Transverse colon (tissue), 4 donors: ENCODE measurements at regions not wholly inside any gene's neighbourhood (a gene's known extent, or its start where the extent isn't known, plus 50 kb on each side); places are given as distances from the start of the nearest gene placed in this dataset.

Experiments
- DNase-seq: peaks from one replicate; pipeline ENCODE4 v3.0.0-alpha.2; 2019
- H3K27ac ChIP-seq, 4 donors: fragments of 200-600 bp; sonication (generic); 2 replicates each; pipeline ENCODE4 v1.5.1; 2016 to 2018; ENCODE audit warnings: inconsistent platforms in 4 of 4
- H3K27me3 ChIP-seq: fragments of 200-600 bp; sonication (generic); 2 replicates; pipeline ENCODE4 v1.5.1; 2017; ENCODE audit warnings: inconsistent platforms
- H3K36me3 ChIP-seq, 4 donors: fragments of 200-600 bp; sonication (generic); 2 replicates each; pipeline ENCODE4 v1.5.1; 2017 to 2019; ENCODE audit warnings: inconsistent platforms in 4 of 4
- H3K4me1 ChIP-seq, 4 donors: fragments of 200-600 bp; sonication (generic); 2 replicates each; pipeline ENCODE4 v1.5.1; 2017 to 2020; ENCODE audit warnings: inconsistent platforms in 4 of 4
- H3K4me3 ChIP-seq, 4 donors: fragments of 200-600 bp; sonication (generic); 1 replicate in 1 of 4; 2 replicates in 3 of 4; pipeline versions ENCODE4 v1.5.1 to v1.6.1; 2017 to 2019; ENCODE audit warnings: inconsistent platforms in 4 of 4
- H3K9me3 ChIP-seq, 2 donors: fragments of 200-600 bp; sonication (generic); 2 replicates each; pipeline ENCODE4 v1.5.1; 2017 to 2019; ENCODE audit warnings: inconsistent platforms in 2 of 2
- CTCF ChIP-seq, 5 experiments: fragments of 200-600 bp in 3 of 5; fragments of 450-650 bp in 2 of 5; sonication (generic) in 3 of 5; IDR thresholded peaks; 1 replicate in 2 of 5; 2 replicates in 3 of 5; pipeline ENCODE4 v1.5.1; 2016 to 2017; ENCODE audit warnings: antibody characterized with exemption in 5 of 5, inconsistent platforms in 3 of 5, mild to moderate bottlenecking in 2 of 5, moderate library complexity in 1 of 5
- EP300 ChIP-seq: sonication (generic); formaldehyde crosslinking; IDR thresholded peaks from one replicate; pipeline ENCODE4 v1.6.1; 2017; ENCODE audit warnings: antibody characterized with exemption, low read depth
- POLR2A ChIP-seq: fragments of 450-650 bp; IDR thresholded peaks from one replicate; pipeline ENCODE4 v1.6.1; 2016; ENCODE audit warnings: antibody characterized with exemption, mild to moderate bottlenecking, moderate library complexity
- POLR2AphosphoS5 ChIP-seq, 3 donors: sonication (generic); formaldehyde crosslinking; IDR thresholded peaks; one replicate each; pipeline ENCODE4 v1.6.1; 2016; ENCODE audit warnings: antibody characterized with exemption in 3 of 3
- WGBS, 2 donors: methylation state at CpG; one replicate each; pipeline ENCODE4 v1.1.5; 2018; ENCODE audit warnings: low coverage in 1 of 2; 5-methylcytosine and 5-hydroxymethylcytosine counted together
- in situ Hi-C, 4 donors: fragments of 200-750 bp; cut with MboI; loops; one replicate each; pipeline versions ENCODE4 v1.15.0 to v1.15.1; 2017; ENCODE audit warnings: low sequenced_read_pairs in 3 of 4, low pct_ligation_motif_present in 1 of 4, low pct_unique_long_range_greater_than_20kb in 1 of 4
- intact Hi-C: fragments of 100-400 bp; cut with DNase I; formaldehyde crosslinking; loops from one replicate; pipeline ENCODE4 v1.15.1; 2023; ENCODE audit warnings: low total_unique reads

GRCh38 chr20:22773344-22773743 lies 189.0 kb upstream of the FOXA2 start:
- no peak for DNase-seq
- 15 to 33% methylated on average over 3 of the region's 3 CpGs for WGBS, 2 donors
- no peaks in the 10 kb centered on the region for H3K4me1 ChIP-seq
- H3K4me3 ChIP-seq, result no peak overlapping the region
- no peak for TF ChIP-seq EP300
- no peak for TF ChIP-seq POLR2A
- TF ChIP-seq CTCF (IDR thresholded peaks at IDR 0.05), result no peak
- TF ChIP-seq POLR2AphosphoS5 (IDR thresholded peaks at IDR 0.05), result no peak
- intact Hi-C loops, result no loop called here
- H3K9me3 ChIP-seq, result no peaks in the 10 kb centered on the region
- in situ Hi-C loops, result no loop called here
- no peaks in the 10 kb centered on the region for H3K27me3 ChIP-seq
- H3K27ac ChIP-seq, result no peak overlapping the region
- H3K36me3 ChIP-seq, result no peaks in the 10 kb centered on the region

- TF ChIP-seq POLR2A (no peak), CTCF (IDR thresholded peaks at IDR 0.05) (no peak), POLR2AphosphoS5 (IDR thresholded peaks at IDR 0.05) (no peak), EP300 (no peak)
- in situ Hi-C loops, result no loop called here
- no peaks in the 10 kb centered on the region for H3K4me1 ChIP-seq
Observed at GRCh38 chr20:22775256-22775655, 190.9 kb upstream of the FOXA2 start.

GRCh38 chr20:22775671-22776139 lies 191.3 kb upstream of the FOXA2 start:
- in situ Hi-C loops, result no loop called here
- no peaks in the 10 kb centered on the region for H3K9me3 ChIP-seq
- WGBS, 2 donors, result 56 to 72% methylated on average over 2 of the region's 2 CpGs
- DNase-seq, result no peak
- intact Hi-C loops, result no loop called here
- no peaks in the 10 kb centered on the region for H3K36me3 ChIP-seq
- H3K4me1 ChIP-seq, result no peaks in the 10 kb centered on the region
- H3K27me3 ChIP-seq, result no peaks in the 10 kb centered on the region
- H3K4me3 ChIP-seq, result no peak overlapping the region
- no peak overlapping the region for H3K27ac ChIP-seq
- TF ChIP-seq POLR2A, result no peak

More at GRCh38 chr20:22775256-22775655, 190.9 kb upstream of the FOXA2 start:
- no peaks in the 10 kb centered on the region for H3K9me3 ChIP-seq
- DNase-seq, result no peak
- H3K27ac ChIP-seq, result no peak overlapping the region
- intact Hi-C loops, result no loop called here
- H3K27me3 ChIP-seq, result no peaks in the 10 kb centered on the region
- no peaks in the 10 kb centered on the region for H3K36me3 ChIP-seq
- no peak overlapping the region for H3K4me3 ChIP-seq
- WGBS, 2 donors, result 75% methylated on average over 1 of the region's 1 CpG; no CpG with 5 or more reads in 1 of the 2 donors

- H3K9me3 ChIP-seq, result no peaks in the 10 kb centered on the region
- no peaks in the 10 kb centered on the region for H3K36me3 ChIP-seq
- in situ Hi-C loops (no loop called here), intact Hi-C loops (no loop called here)
- H3K27me3 ChIP-seq, result no peaks in the 10 kb centered on the region
- H3K4me3 ChIP-seq, result no peak overlapping the region
- TF ChIP-seq EP300, result no peak
- H3K27ac ChIP-seq, result no peak overlapping the region
- WGBS, 2 donors, result 88% methylated on average over 3 of the region's 3 CpGs; no CpG with 5 or more reads in 1 of the 2 donors
- no peak for DNase-seq
- no peaks in the 10 kb centered on the region for H3K4me1 ChIP-seq
Observed at GRCh38 chr20:22776369-22776768, 192.0 kb upstream of the FOXA2 start.

- intact Hi-C loops (no loop called here), in situ Hi-C loops (no loop called here)
- Histone ChIP-seq H3K36me3 (no peaks in the 10 kb centered on the region), H3K27ac (no peak overlapping the region), H3K27me3 (no peaks in the 10 kb centered on the region), H3K9me3 (no peaks in the 10 kb centered on the region), H3K4me3 (no peak overlapping the region), H3K4me1 (no peaks in the 10 kb centered on the region)
- WGBS, 2 donors, result 73% methylated on average over 2 of the region's 2 CpGs; no CpG with 5 or more reads in 1 of the 2 donors
- no peak for TF ChIP-seq POLR2A
- TF ChIP-seq EP300, result no peak
- no peak for TF ChIP-seq CTCF (IDR thresholded peaks at IDR 0.05)
- no peak for TF ChIP-seq POLR2AphosphoS5 (IDR thresholded peaks at IDR 0.05)
- DNase-seq, result no peak
Observed at GRCh38 chr20:22779878-22780277, 195.5 kb upstream of the FOXA2 start.
